Neuronal stem cell (in vitro differentiated cells): ENCODE measurements at regions not wholly inside any gene's neighbourhood (a gene's known extent, or its start where the extent isn't known, plus 50 kb on each side); places are given as distances from the start of the nearest gene placed in this dataset.

ENCODE experiments used
- DNase-seq: peaks from one replicate; pipeline ENCODE4 v3.0.0-alpha.2; 2013; ENCODE audit warnings: low spot score
- H2AFZ ChIP-seq: one replicate; pipeline ENCODE4 v1.6.1; 2013; ENCODE audit warnings: mild to moderate bottlenecking, low read length, inconsistent platforms
- H2AK5ac ChIP-seq: 2 replicates; pipeline ENCODE4 v1.6.1; 2013; ENCODE audit warnings: low read depth, mild to moderate bottlenecking, inconsistent platforms, low read length, moderate library complexity, mixed read lengths
- H2BK120ac ChIP-seq: 2 replicates; pipeline ENCODE4 v1.6.1; 2013; ENCODE audit warnings: low read depth, mild to moderate bottlenecking, inconsistent platforms, low read length, moderate library complexity, mixed read lengths
- H2BK12ac ChIP-seq: one replicate; pipeline ENCODE4 v1.6.1; 2013; ENCODE audit warnings: low read length, inconsistent platforms
- H2BK15ac ChIP-seq: 2 replicates; pipeline ENCODE4 v1.6.1; 2013; ENCODE audit warnings: mild to moderate bottlenecking, low read length, inconsistent platforms, mixed read lengths
- H2BK5ac ChIP-seq: one replicate; pipeline ENCODE4 v1.6.1; 2013; ENCODE audit warnings: inconsistent platforms, mild to moderate bottlenecking, low read length, moderate library complexity
- H3K14ac ChIP-seq: one replicate; pipeline ENCODE4 v1.6.1; 2013; ENCODE audit warnings: low read length, inconsistent platforms
- H3K18ac ChIP-seq: 2 replicates; pipeline ENCODE4 v1.6.1; 2013; ENCODE audit warnings: low read length, inconsistent platforms
- H3K23ac ChIP-seq: 2 replicates; pipeline ENCODE4 v1.6.1; 2013; ENCODE audit warnings: low read depth, mild to moderate bottlenecking, mixed read lengths, low read length, inconsistent platforms; ENCODE audit not compliant: poor library complexity
- H3K27ac ChIP-seq: replicated peaks from 3 replicates; pipeline ENCODE4 v1.5.1; 2013; ENCODE audit warnings: low read length, inconsistent platforms
- H3K27me3 ChIP-seq, 3 experiments: 2 replicates each; pipeline ENCODE4 v1.6.1; 2013; ENCODE audit warnings: low read length in 3 of 3, mild to moderate bottlenecking in 2 of 3, inconsistent platforms in 1 of 3, low read depth in 1 of 3, mixed read lengths in 1 of 3, moderate library complexity in 1 of 3; ENCODE audit not compliant: control insufficient read depth in 3 of 3, insufficient read depth in 3 of 3
- H3K36me3 ChIP-seq, 2 donors: replicated peaks in 1 of 2; 2 replicates each; pipeline ENCODE4 v1.6.1; 2013; ENCODE audit warnings: low read length in 2 of 2; ENCODE audit not compliant: control insufficient read depth in 2 of 2, insufficient read depth in 2 of 2
- H3K4ac ChIP-seq: 2 replicates; pipeline ENCODE4 v1.6.1; 2013; ENCODE audit warnings: inconsistent platforms, mild to moderate bottlenecking, low read length, moderate library complexity
- H3K4me1 ChIP-seq, 2 donors: 1 replicate in 1 of 2; 2 replicates in 1 of 2; pipeline ENCODE4 v1.6.1; 2013; ENCODE audit warnings: low read length in 2 of 2, low read depth in 1 of 2; ENCODE audit not compliant: control insufficient read depth in 2 of 2, insufficient read depth in 1 of 2
- H3K4me2 ChIP-seq: one replicate; pipeline ENCODE4 v1.6.1; 2013; ENCODE audit warnings: mild to moderate bottlenecking, low read length, inconsistent platforms; ENCODE audit not compliant: insufficient read depth, poor library complexity, severe bottlenecking
- H3K4me3 ChIP-seq, 2 donors: 2 replicates each; pipeline ENCODE4 v1.5.1; 2013; ENCODE audit warnings: low read length in 2 of 2, mild to moderate bottlenecking in 2 of 2, inconsistent platforms in 1 of 2, moderate library complexity in 1 of 2
- H3K79me1 ChIP-seq: one replicate; pipeline ENCODE4 v1.6.1; 2013; ENCODE audit warnings: low read depth, mild to moderate bottlenecking, inconsistent platforms, low read length, moderate library complexity
- H3K9ac ChIP-seq: one replicate; pipeline ENCODE4 v1.6.1; 2013; ENCODE audit warnings: mild to moderate bottlenecking, low read depth, low read length, inconsistent platforms; ENCODE audit not compliant: poor library complexity
- H3K9me3 ChIP-seq, 2 donors: replicated peaks in 1 of 2; 2 replicates each; pipeline versions ENCODE3 to v1.6.1; 2013; ENCODE audit warnings: low read length in 2 of 2, mild to moderate bottlenecking in 2 of 2, inconsistent platforms in 1 of 2, low read depth in 1 of 2, mixed read lengths in 1 of 2, moderate library complexity in 1 of 2; ENCODE audit not compliant: control insufficient read depth in 2 of 2, insufficient read depth in 1 of 2
- H4K8ac ChIP-seq: one replicate; pipeline ENCODE4 v1.6.1; 2013; ENCODE audit warnings: low read depth, mild to moderate bottlenecking, inconsistent platforms, low read length, moderate library complexity
- H4K91ac ChIP-seq: one replicate; pipeline ENCODE4 v1.6.1; 2013; ENCODE audit warnings: low read length, low read depth, mild to moderate bottlenecking, inconsistent platforms; ENCODE audit not compliant: poor library complexity
- WGBS, 2 donors: extraction: QIAGEN DNeasy Blood & Tissue Kit; methylation state at CpG; one replicate each; pipeline ENCODE4 v1.1.7; 2013; ENCODE audit warnings: missing lambda C conversion rate in 2 of 2, mixed read lengths in 1 of 2; ENCODE audit not compliant: insufficient read length in 2 of 2, insufficient replicate concordance in 1 of 2; ENCODE audit errors: extremely low coverage in 2 of 2; 5-methylcytosine and 5-hydroxymethylcytosine counted together

DNA sequence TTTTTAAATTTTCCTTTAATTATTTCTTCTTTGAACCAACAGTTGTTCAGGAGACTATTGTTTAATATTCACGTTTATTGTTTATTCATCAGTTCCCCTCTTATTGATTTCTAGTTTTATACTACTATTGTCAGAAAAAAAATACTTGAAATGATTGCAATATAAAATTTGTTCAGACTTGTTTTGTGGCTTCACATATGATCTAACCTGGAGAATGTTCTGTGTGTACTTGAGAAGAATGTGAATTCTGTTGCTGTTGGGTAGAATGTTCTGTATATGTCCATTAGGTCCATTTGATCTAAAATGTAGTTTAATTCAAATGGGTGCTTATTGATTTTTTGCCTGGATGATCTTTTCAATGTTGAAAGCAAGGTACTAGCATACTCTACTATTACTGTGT is 408.7 kb upstream of the RIOK2 start:
- no peak overlapping the region for H2BK15ac ChIP-seq
- no peaks in the 10 kb centered on the region for H3K4me1 ChIP-seq
- no peak overlapping the region for H3K4ac ChIP-seq
- H3K36me3 ChIP-seq: no peaks in the 10 kb centered on the region
- H2BK12ac ChIP-seq: no peak overlapping the region
- no CpG with 5 or more reads among the region's 1 CpG for WGBS, 2 donors
- peaks cover 0 to 4% of the 10 kb centered on the region in 2 donors for H3K9me3 ChIP-seq
- H3K4me2 ChIP-seq: no peak overlapping the region
- H2BK120ac ChIP-seq: no peak overlapping the region
- no peak overlapping the region for H2BK5ac ChIP-seq
- no peak overlapping the region for H4K8ac ChIP-seq
- H3K79me1 ChIP-seq: no peaks in the 10 kb centered on the region
- H3K14ac ChIP-seq: no peak overlapping the region
- no peak overlapping the region for H2AFZ ChIP-seq
- no peak overlapping the region for H3K27ac ChIP-seq
- no peak for DNase-seq
- no peak overlapping the region for H2AK5ac ChIP-seq
- H3K4me3 ChIP-seq: no peak overlapping the region
- no peak overlapping the region for H3K9ac ChIP-seq
- H3K18ac ChIP-seq: no peak overlapping the region
- H3K27me3 ChIP-seq: no peaks in the 10 kb centered on the region
- H4K91ac ChIP-seq: no peak overlapping the region
- H3K23ac ChIP-seq: no peak overlapping the region

- Histone ChIP-seq H3K79me1 (no peaks in the 10 kb centered on the region), H3K4ac (no peak overlapping the region), H2BK12ac (no peak overlapping the region), H3K4me3 (no peak overlapping the region), H2BK5ac (no peak overlapping the region), H3K9me3 (peaks cover 0 to 21% of the 10 kb centered on the region in 2 donors), H4K91ac (no peak overlapping the region), H3K4me1 (no peaks in the 10 kb centered on the region), H4K8ac (no peak overlapping the region), H3K27ac (no peak overlapping the region), H3K18ac (no peak overlapping the region), H3K27me3 (no peaks in the 10 kb centered on the region), H3K23ac (no peak overlapping the region), H3K9ac (no peak overlapping the region), H2BK120ac (no peak overlapping the region), H3K14ac (no peak overlapping the region), H2AK5ac (no peak overlapping the region), H2BK15ac (no peak overlapping the region), H3K4me2 (no peak overlapping the region), H2AFZ (no peak overlapping the region), H3K36me3 (no peaks in the 10 kb centered on the region)
- no peak for DNase-seq
Measured at GRCh38 chr5:97600486-97600885, 417.4 kb upstream of the RIOK2 start.

GRCh38 chr5:97601651-97602050 is 418.6 kb upstream of the RIOK2 start:
- no peak overlapping the region for H3K18ac ChIP-seq
- no peak overlapping the region for H3K4me3 ChIP-seq
- no peak overlapping the region for H3K4me2 ChIP-seq
- H3K36me3 ChIP-seq: no peaks in the 10 kb centered on the region
- no peak overlapping the region for H2BK12ac ChIP-seq
- H3K4ac ChIP-seq: no peak overlapping the region
- no peak overlapping the region for H2AK5ac ChIP-seq
- no peak overlapping the region for H3K27ac ChIP-seq
- no peaks in the 10 kb centered on the region for H3K27me3 ChIP-seq
- no peak overlapping the region for H3K23ac ChIP-seq
- no peak overlapping the region for H4K8ac ChIP-seq
- DNase-seq: no peak
- H2BK5ac ChIP-seq: no peak overlapping the region
- H3K9ac ChIP-seq: no peak overlapping the region
- H2AFZ ChIP-seq: no peak overlapping the region
- no peak overlapping the region for H2BK120ac ChIP-seq
- no peaks in the 10 kb centered on the region for H3K4me1 ChIP-seq
- H2BK15ac ChIP-seq: no peak overlapping the region
- H3K9me3 ChIP-seq: peaks cover 0 to 21% of the 10 kb centered on the region in 2 donors
- no peak overlapping the region for H3K14ac ChIP-seq
- H4K91ac ChIP-seq: no peak overlapping the region
- H3K79me1 ChIP-seq: no peaks in the 10 kb centered on the region
- WGBS, 2 donors: no CpG with 5 or more reads among the region's 3 CpGs

DNA sequence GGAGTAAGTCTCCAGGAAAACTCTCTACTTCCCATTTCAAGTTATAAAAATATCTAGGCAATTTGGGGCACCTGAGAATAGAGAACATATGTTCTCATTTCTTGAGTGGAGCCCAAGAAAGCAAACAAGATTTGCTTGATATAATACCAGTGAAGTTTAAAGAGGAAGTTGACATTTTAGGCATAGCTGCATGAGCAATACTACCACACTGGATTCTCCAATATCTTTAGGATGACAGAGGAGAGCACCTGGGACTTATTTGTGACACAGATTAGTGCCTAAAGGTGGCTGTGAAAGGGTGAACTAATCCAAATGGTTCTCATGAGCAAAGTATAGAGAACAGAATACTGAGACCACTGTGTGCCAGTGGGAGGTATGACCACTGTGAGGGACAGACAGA is 423.5 kb upstream of the RIOK2 start:
- no peak overlapping the region for H3K4ac ChIP-seq
- no peak overlapping the region for H2BK120ac ChIP-seq
- H3K27me3 ChIP-seq: no peaks in the 10 kb centered on the region
- H3K4me2 ChIP-seq: no peak overlapping the region
- peaks cover 0 to 5% of the 10 kb centered on the region in 2 donors for H3K9me3 ChIP-seq
- no peaks in the 10 kb centered on the region for H3K4me1 ChIP-seq
- H2BK15ac ChIP-seq: no peak overlapping the region
- no peak overlapping the region for H3K14ac ChIP-seq
- no peak overlapping the region for H3K4me3 ChIP-seq
- H2BK5ac ChIP-seq: no peak overlapping the region
- no peaks in the 10 kb centered on the region for H3K79me1 ChIP-seq
- H4K91ac ChIP-seq: no peak overlapping the region
- H3K18ac ChIP-seq: no peak overlapping the region
- H2BK12ac ChIP-seq: no peak overlapping the region
- H2AK5ac ChIP-seq: no peak overlapping the region
- H3K36me3 ChIP-seq: no peaks in the 10 kb centered on the region
- no peak overlapping the region for H3K27ac ChIP-seq
- H3K9ac ChIP-seq: no peak overlapping the region
- H3K23ac ChIP-seq: no peak overlapping the region
- no peak overlapping the region for H2AFZ ChIP-seq
- H4K8ac ChIP-seq: no peak overlapping the region
- no peak for DNase-seq
